GM12801 (cell line): ENCODE measurements at regions not wholly inside any gene's neighbourhood (a gene's known extent, or its start where the extent isn't known, plus 50 kb on each side); places are given as distances from the start of the nearest gene placed in this dataset.

Experiments used
- TF ChIP-seq, protein P1 (sequence below): IDR thresholded peaks from one replicate; pipeline ENCODE4 v1.5.1; 2011; ENCODE audit warnings: control low read depth; ENCODE audit not compliant: insufficient read length; ENCODE audit errors: extremely low read depth

DNA sequence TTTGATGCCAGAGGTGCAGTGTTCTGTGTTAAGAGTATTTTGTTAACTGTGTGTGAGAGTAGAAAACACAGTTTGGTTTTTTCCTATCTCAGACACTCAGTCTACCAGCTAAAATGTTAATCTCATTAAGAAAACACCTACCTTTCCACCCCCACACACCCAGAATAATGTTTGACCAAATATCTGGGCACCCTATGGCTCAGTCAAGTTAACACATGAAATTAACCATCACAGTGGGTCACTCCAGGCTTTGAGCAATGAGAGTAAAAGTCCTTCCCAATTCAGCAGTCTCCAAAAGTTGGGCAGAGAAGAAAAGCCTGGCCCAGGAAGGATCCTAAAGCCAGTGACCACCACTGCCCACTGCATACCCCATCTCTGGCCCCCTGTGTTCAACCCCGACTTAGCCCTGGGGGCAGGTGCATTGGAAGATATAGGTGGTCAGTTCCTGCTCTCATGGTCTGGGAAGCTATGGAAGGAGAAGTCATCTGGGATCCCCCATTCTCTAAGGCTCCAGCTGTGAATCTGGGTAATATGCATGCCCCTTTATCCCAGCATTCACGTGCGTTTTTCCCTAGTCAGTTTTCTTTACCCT is 50.2 kb upstream of the CSF3R start:
- TF ChIP-seq, protein P1, sequence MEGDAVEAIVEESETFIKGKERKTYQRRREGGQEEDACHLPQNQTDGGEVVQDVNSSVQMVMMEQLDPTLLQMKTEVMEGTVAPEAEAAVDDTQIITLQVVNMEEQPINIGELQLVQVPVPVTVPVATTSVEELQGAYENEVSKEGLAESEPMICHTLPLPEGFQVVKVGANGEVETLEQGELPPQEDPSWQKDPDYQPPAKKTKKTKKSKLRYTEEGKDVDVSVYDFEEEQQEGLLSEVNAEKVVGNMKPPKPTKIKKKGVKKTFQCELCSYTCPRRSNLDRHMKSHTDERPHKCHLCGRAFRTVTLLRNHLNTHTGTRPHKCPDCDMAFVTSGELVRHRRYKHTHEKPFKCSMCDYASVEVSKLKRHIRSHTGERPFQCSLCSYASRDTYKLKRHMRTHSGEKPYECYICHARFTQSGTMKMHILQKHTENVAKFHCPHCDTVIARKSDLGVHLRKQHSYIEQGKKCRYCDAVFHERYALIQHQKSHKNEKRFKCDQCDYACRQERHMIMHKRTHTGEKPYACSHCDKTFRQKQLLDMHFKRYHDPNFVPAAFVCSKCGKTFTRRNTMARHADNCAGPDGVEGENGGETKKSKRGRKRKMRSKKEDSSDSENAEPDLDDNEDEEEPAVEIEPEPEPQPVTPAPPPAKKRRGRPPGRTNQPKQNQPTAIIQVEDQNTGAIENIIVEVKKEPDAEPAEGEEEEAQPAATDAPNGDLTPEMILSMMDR = no peak
